K562 (cell line): ENCODE measurements at regions not wholly inside any gene's neighbourhood (a gene's known extent, or its start where the extent isn't known, plus 50 kb on each side); places are given as distances from the start of the nearest gene placed in this dataset.

Experiments used
- ATAC-seq: fragments of 200-7000 bp; cut with Tn5 transposase; 3 replicates; pipeline ENCODE4 v1.9.1; 2020; ENCODE audit warnings: moderate library complexity
- BruUV-seq: library from RNA; stranded (reverse); fragments of 400-500 nt; replicated peaks from 2 replicates; lab custom pipeline; 2021; lab: Mats Ljungman, UMichigan
- CTCF ChIA-PET: fragments of 300-600 bp; formaldehyde crosslinking; extraction: SDS; loops from one replicate; lab custom pipeline; 2021; ENCODE audit warnings: low intra/inter-chr PET ratio; lab: Yijun Ruan, JAX
- POLR2A ChIA-PET: fragments of 300-600, 350-650 bp; sonication (Branson Sonifier 250); formaldehyde crosslinking; extraction: SDS; loops from one replicate; lab custom pipeline; 2021; ENCODE audit warnings: antibody characterized with exemption, inconsistent platforms; lab: Yijun Ruan, JAX
- DNase-seq, 4 experiments: peaks; one replicate each; pipeline versions ENCODE4 v3.0.0 to v3.0.0-alpha.2; 2011 to 2018; ENCODE audit warnings: low spot score in 3 of 4, mixed read lengths in 3 of 4; ENCODE audit errors: extremely low read depth in 1 of 4
- FAIRE-seq: peaks from 2 replicates; lab custom pipeline; 2011; peaks lifted over from hg19 to GRCh38; lab: Jason Lieb, UNC
- H2AFZ ChIP-seq: 2 replicates; pipeline ENCODE4 v1.6.0; 2011; ENCODE audit warnings: low read depth, low read length, control low read depth, inconsistent platforms
- H3K27ac ChIP-seq: fragments of 200-600 bp; 3 replicates; pipeline ENCODE4 v1.8.0; 2011; ENCODE audit warnings: low read depth, mild to moderate bottlenecking, control low read depth, inconsistent platforms, low read length, moderate library complexity, mixed read lengths; ENCODE audit errors: extremely low read depth
- H3K27me3 ChIP-seq, 2 experiments: fragments of 300-600 bp in 1 of 2; 2 replicates in 1 of 2; 3 replicates in 1 of 2; pipeline versions ENCODE4 v1.6.0 to v1.8.0; 2011; ENCODE audit warnings: inconsistent platforms in 2 of 2, low read length in 2 of 2, mild to moderate bottlenecking in 1 of 2, mixed read lengths in 1 of 2, moderate library complexity in 1 of 2; ENCODE audit not compliant: control insufficient read depth in 2 of 2, insufficient read depth in 2 of 2
- H3K36me3 ChIP-seq: fragments of 300-600 bp; 3 replicates; pipeline ENCODE4 v1.8.0; 2011; ENCODE audit warnings: mild to moderate bottlenecking, low read length, inconsistent platforms; ENCODE audit not compliant: control insufficient read depth, insufficient read depth
- H3K4me1 ChIP-seq, 2 experiments: fragments of 200-600 bp in 1 of 2; replicated peaks in 1 of 2; 2 replicates in 1 of 2; 3 replicates in 1 of 2; pipeline versions ENCODE4 v1.5.1 to v1.8.0; 2011; ENCODE audit warnings: inconsistent platforms in 2 of 2, low read length in 2 of 2, mild to moderate bottlenecking in 1 of 2, mixed read lengths in 1 of 2, moderate library complexity in 1 of 2; ENCODE audit not compliant: control insufficient read depth in 2 of 2, insufficient read depth in 2 of 2
- H3K4me2 ChIP-seq: 2 replicates; pipeline ENCODE4 v1.6.1; 2011; ENCODE audit warnings: low read length, control low read depth, inconsistent platforms, mixed read lengths; ENCODE audit not compliant: insufficient read depth
- H3K4me3 ChIP-seq: fragments of 200-600 bp; sonication (generic), shearing (Covaris generic); 2 replicates; pipeline ENCODE4 v1.5.1; 2016; ENCODE audit warnings: control low read depth, inconsistent platforms
- H3K79me2 ChIP-seq: fragments of 200-600 bp; 3 replicates; pipeline ENCODE4 v1.8.0; 2011; ENCODE audit warnings: low read length, inconsistent platforms; ENCODE audit not compliant: control insufficient read depth, insufficient read depth
- H3K9ac ChIP-seq, 2 experiments: 2 replicates each; pipeline versions ENCODE4 v1.6.0 to v1.6.1; 2011; ENCODE audit warnings: low read depth in 2 of 2, low read length in 2 of 2, control low read depth in 1 of 2, inconsistent platforms in 1 of 2, mild to moderate bottlenecking in 1 of 2, mixed read lengths in 1 of 2; ENCODE audit not compliant: insufficient read depth in 1 of 2
- H3K9me1 ChIP-seq: one replicate; pipeline ENCODE4 v1.6.0; 2011; ENCODE audit warnings: inconsistent platforms, mild to moderate bottlenecking, low read length, moderate library complexity; ENCODE audit not compliant: control insufficient read depth, insufficient read depth
- H3K9me3 ChIP-seq: replicated peaks from 2 replicates; pipeline ENCODE4 v1.5.1; 2011; ENCODE audit warnings: low read depth, low read length, inconsistent platforms; ENCODE audit not compliant: control insufficient read depth, insufficient read depth
- H4K20me1 ChIP-seq: replicated peaks from 2 replicates; pipeline ENCODE4 v1.6.1; 2011; ENCODE audit warnings: low read length, inconsistent platforms, mixed read lengths; ENCODE audit not compliant: control insufficient read depth, insufficient read depth
- C11orf30 ChIP-seq: fragments of 450-650 bp; IDR thresholded peaks from 2 replicates; pipeline ENCODE4 v1.6.1; 2016; ENCODE audit warnings: low read depth, mild to moderate bottlenecking
- CBX2 ChIP-seq: fragments of 200-600 bp; sonication (generic); IDR thresholded peaks from one replicate; pipeline ENCODE4 v1.6.1; 2012; ENCODE audit warnings: mild to moderate bottlenecking, low read length, inconsistent platforms; ENCODE audit not compliant: insufficient read depth, poor library complexity, severe bottlenecking
- GTF2A2 ChIP-seq: IDR thresholded peaks from 2 replicates; pipeline ENCODE4 v1.6.1; 2016; ENCODE audit warnings: mild to moderate bottlenecking, missing genetic modification characterization, missing compliant biosample characterization
- OTX1 ChIP-seq: fragments of 450-650 bp; formaldehyde crosslinking; IDR thresholded peaks from 2 replicates; pipeline ENCODE4 v1.4.0; 2022; ENCODE audit warnings: mild to moderate bottlenecking
- TBP ChIP-seq: optimal IDR thresholded peaks from 2 replicates; pipeline ENCODE3; 2011; ENCODE audit warnings: low read depth, low read length, improper control_type of control experiment
- ZBTB1 ChIP-seq: sonication (generic); formaldehyde crosslinking; IDR thresholded peaks from 2 replicates; pipeline ENCODE4 v1.8.1; 2023; ENCODE audit warnings: missing genetic modification reagents, low read depth, mild to moderate bottlenecking, borderline replicate concordance
- ZNF316 ChIP-seq: fragments of 450-650 bp; IDR thresholded peaks from 2 replicates; pipeline ENCODE4 v1.6.1; 2016
- WGBS: fragments of 100-300 bp; shearing (Covaris generic); methylation state at CpG from one replicate; pipeline ENCODE4 v1.1.6; 2016; ENCODE audit warnings: low coverage, mixed read lengths; ENCODE audit not compliant: insufficient coverage; ENCODE audit errors: missing lambda C conversion rate; 5-methylcytosine and 5-hydroxymethylcytosine counted together
- in situ Hi-C: fragments of 300-500 bp; cut with MboI; formaldehyde crosslinking; loops from 4 replicates; pipeline ENCODE4 v1.15.0; 2018; ENCODE audit warnings: inconsistent platforms, mixed read lengths
- intact Hi-C: fragments of 100-400 bp; cut with micrococcal nuclease; formaldehyde crosslinking; loops from 2 replicates; pipeline ENCODE4 v1.14.2; 2022
- TF ChIP-seq, protein P1 (sequence below): fragments of 250-450 bp; sonication (Bioruptor Pico); IDR thresholded peaks from 2 replicates; pipeline ENCODE4 v1.5.0; 2020; ENCODE audit warnings: mild to moderate bottlenecking, borderline replicate concordance

DNA sequence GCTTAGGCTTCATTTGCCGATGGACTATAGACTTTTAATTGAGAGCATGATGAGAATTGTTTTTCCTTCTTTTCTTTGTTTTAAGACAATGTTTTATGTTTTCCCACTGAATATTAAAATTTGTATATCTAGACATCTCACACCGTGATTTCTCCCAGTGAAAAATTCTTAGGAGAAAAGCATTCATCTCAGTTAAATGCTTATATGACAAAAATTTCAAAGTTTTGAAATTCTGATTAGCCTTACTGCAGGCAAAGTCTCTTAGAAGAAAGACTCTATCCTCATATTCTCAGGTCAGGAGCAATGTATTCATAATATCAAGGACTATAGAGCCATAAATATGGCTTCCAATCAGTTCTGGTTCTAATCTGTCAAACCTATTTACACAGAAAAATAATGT, 2085.0 kb downstream of the NCAM2 start:
- Histone ChIP-seq H2AFZ (no peak overlapping the region), H3K36me3 (no peaks in the 10 kb centered on the region), H3K9me1 (no peaks in the 10 kb centered on the region), H3K9ac (no peak overlapping the region), H3K27ac (no peak overlapping the region), H3K79me2 (no peaks in the 10 kb centered on the region), H3K4me1 (no peaks in the 10 kb centered on the region), H3K27me3 (no peaks in the 10 kb centered on the region), H3K9me3 (no peaks in the 10 kb centered on the region; the same call in 1 of the 2 replicates), H3K4me3 (no peak overlapping the region), H3K4me2 (no peak overlapping the region), H4K20me1 (no peaks in the 10 kb centered on the region)
- POLR2A ChIA-PET, result no interaction called here
- BruUV-seq, result no TSS peak
- CTCF ChIA-PET, result no interaction called here
- in situ Hi-C loops (no loop called here), intact Hi-C loops (no loop called here)
- 0% methylated on average over 2 of the region's 2 CpGs for WGBS
- TF ChIP-seq CBX2 (no peak), TBP (no peak), ZNF316 (peak; percentile 37; the same call in 1 of the 2 replicates), OTX1 (CRISPR knock-in tag) (no peak)
- no peak for FAIRE-seq
- no peak for DNase-seq
- no peak for ATAC-seq

DNA sequence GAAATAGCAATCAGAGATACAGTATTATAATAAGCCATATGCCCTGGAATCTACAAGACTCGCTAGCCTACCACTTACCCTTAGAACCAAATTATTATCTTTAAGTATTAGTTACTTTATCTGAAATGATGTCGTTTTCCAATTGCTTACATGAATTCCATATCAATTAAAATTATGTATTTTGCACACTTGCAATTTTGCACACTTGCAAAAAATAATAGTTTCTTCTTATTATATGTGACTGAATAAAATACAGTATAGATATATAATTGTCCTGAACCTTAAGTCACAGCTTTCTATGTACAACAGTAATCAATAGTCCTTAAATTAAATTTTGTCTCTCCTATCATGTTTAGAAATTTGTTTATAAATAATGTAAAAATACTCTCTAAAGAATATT, 2095.1 kb downstream of the NCAM2 start:
- in situ Hi-C loops, result no loop called here
- no peaks in the 10 kb centered on the region for H3K9me3 ChIP-seq
- FAIRE-seq, result no peak
- H3K27ac ChIP-seq, result no peak overlapping the region
- no peaks in the 10 kb centered on the region for H3K79me2 ChIP-seq
- 0% methylated on average over 2 of the region's 2 CpGs for WGBS
- H3K36me3 ChIP-seq, result no peaks in the 10 kb centered on the region
- no peaks in the 10 kb centered on the region for H3K9me1 ChIP-seq
- TF ChIP-seq C11orf30 (peak; percentile 21; the same call in 1 of the 2 replicates), ZNF316 (peak; percentile 39; the same call in 1 of the 2 replicates), GTF2A2 (tag) (no peak), ZBTB1 (CRISPR knock-in tag) (no peak)
- TF ChIP-seq, protein P1, sequence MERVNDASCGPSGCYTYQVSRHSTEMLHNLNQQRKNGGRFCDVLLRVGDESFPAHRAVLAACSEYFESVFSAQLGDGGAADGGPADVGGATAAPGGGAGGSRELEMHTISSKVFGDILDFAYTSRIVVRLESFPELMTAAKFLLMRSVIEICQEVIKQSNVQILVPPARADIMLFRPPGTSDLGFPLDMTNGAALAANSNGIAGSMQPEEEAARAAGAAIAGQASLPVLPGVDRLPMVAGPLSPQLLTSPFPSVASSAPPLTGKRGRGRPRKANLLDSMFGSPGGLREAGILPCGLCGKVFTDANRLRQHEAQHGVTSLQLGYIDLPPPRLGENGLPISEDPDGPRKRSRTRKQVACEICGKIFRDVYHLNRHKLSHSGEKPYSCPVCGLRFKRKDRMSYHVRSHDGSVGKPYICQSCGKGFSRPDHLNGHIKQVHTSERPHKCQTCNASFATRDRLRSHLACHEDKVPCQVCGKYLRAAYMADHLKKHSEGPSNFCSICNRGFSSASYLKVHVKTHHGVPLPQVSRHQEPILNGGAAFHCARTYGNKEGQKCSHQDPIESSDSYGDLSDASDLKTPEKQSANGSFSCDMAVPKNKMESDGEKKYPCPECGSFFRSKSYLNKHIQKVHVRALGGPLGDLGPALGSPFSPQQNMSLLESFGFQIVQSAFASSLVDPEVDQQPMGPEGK, result no peak
- TF ChIP-seq, all 486 proteins: peak for 2
- CTCF ChIA-PET, result no interaction called here
- POLR2A ChIA-PET, result no interaction called here
- H3K4me2 ChIP-seq, result no peak overlapping the region
- DNase-seq (no peak), ATAC-seq (no peak)
- H3K9ac ChIP-seq, result no peak overlapping the region
- no peaks in the 10 kb centered on the region for H4K20me1 ChIP-seq
- H3K4me3 ChIP-seq, result no peak overlapping the region
- intact Hi-C loops, result no loop called here
- H2AFZ ChIP-seq, result no peak overlapping the region
- H3K27me3 ChIP-seq, result no peaks in the 10 kb centered on the region
- H3K4me1 ChIP-seq, result no peaks in the 10 kb centered on the region
- no TSS peak for BruUV-seq
